SH-SY5Y (cell line): ENCODE measurements at regions not wholly inside any gene's neighbourhood (a gene's known extent, or its start where the extent isn't known, plus 50 kb on each side); places are given as distances from the start of the nearest gene placed in this dataset.

ENCODE experiments used
- GATA2 ChIP-seq: IDR thresholded peaks from 2 replicates; pipeline ENCODE4 v1.6.1; 2011; ENCODE audit warnings: mild to moderate bottlenecking, low read depth, low read length
- GATA3 ChIP-seq: IDR thresholded peaks from 2 replicates; pipeline ENCODE4 v1.6.1; 2011; ENCODE audit warnings: low read depth, mild to moderate bottlenecking, low read length, moderate library complexity

DNA sequence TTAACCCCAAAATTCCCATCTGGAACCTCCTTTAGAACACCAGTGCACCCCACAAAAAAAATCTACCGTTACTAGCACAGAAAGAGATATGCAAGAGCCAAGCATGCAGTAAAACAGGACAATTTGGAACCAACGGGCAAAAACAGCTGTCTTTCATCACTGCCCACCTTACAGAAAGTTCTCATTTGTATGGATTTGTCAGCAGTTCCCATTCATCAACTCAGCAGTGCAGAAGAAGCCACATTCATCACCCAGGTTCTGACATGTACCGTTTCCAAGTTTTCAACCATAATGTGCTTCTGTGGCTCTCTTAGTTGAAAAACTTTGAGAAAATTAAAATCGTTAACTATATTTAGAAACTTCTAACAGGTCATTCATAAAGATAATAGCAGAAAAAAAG, 387.0 kb downstream of the RPS29 start:
- no peak for TF ChIP-seq GATA2
- TF ChIP-seq GATA3, result no peak
